Ramos (cell line): ENCODE measurements at regions not wholly inside any gene's neighbourhood (a gene's known extent, or its start where the extent isn't known, plus 50 kb on each side); places are given as distances from the start of the nearest gene placed in this dataset.

Source experiments
- in situ Hi-C: fragments of 300-500 bp; cut with MboI; formaldehyde crosslinking; loops from one replicate; pipeline ENCODE4 v1.14.3; 2022; ENCODE audit warnings: low sequenced_read_pairs; ENCODE audit not compliant: unreplicated experiment

DNA sequence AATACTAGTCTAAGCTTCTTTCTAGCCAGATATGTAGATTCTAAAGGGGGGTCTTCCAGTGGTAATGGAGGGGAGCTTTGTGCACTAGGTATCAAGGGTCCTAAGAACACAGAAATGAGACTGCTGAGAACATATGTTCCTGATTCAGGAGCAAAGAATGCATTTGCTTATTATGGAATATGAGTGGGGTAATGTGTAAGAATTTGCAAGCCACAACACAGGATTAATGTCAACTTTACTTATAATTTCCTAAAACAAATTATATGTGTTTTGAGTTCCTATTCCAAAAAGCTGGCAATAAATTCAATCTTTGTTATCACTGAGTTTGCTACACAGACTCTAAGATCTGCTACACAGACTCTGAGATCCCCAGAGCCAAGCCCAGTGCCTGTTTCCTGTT is 357.0 kb upstream of the PTBP2 start:
- in situ Hi-C loops, result no loop called here

- in situ Hi-C loops, result no loop called here
These were observed 356.5 kb upstream of the PTBP2 start for GRCh38 chr1:96365076-96365475.

DNA sequence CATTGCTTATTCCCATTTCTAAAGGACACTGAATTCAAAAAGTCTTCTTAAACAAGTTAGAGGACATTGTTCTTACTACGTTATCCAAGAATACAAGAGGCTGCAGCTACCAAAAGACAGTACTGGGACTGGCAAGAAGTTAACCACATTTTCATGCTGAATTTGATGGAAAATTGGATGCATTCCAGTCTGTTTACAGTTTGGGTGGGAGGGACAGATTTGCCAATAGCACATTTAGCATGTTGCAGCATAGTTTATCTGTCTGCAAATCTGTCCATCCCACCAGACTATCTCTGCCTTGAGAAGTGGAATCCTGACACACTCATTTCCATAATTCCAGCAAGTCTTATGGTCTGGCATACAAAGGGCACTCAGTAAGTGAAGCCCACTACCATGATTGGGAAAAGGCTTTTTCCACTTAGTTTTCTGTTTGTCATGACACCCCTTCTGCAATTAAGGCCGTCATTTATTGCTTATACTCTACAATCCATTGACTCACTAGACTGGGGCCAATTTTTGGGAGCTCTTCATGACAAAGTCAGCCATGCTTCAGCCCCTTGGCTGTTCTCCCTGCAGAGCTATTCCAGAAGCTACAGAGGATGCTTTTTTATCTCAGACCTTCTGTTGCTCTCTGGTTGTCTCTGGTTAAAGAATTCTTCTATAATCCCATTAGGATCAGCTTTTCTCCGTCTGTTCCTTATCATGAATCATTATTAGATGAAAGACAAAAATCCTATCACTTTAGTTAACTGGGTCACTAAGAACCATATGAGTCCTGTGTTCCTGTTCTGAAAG is 355.8 kb upstream of the PTBP2 start:
- in situ Hi-C loops, result no loop called here

DNA sequence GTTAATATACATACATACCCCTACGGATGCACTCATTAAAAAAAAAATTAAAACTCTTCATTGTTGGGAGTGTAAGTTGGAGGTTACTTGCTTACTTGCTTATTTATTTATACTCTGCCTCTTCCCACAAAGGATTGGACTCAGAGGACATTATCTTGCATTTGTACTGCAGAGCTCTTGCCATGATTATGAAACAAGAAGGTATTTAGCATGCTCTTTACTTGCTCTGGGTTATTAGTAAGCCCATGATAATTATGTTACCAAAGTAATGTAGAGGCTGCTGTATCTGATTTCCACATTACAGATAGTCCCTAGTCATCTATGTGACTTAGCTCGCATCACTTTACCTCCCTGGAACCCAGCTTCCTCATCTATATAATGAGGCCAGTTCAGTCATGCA is 355.1 kb upstream of the PTBP2 start:
- in situ Hi-C loops, result no loop called here

- in situ Hi-C loops, result no loop called here
These were observed 353.8 kb upstream of the PTBP2 start for GRCh38 chr1:96367791-96368190.

DNA sequence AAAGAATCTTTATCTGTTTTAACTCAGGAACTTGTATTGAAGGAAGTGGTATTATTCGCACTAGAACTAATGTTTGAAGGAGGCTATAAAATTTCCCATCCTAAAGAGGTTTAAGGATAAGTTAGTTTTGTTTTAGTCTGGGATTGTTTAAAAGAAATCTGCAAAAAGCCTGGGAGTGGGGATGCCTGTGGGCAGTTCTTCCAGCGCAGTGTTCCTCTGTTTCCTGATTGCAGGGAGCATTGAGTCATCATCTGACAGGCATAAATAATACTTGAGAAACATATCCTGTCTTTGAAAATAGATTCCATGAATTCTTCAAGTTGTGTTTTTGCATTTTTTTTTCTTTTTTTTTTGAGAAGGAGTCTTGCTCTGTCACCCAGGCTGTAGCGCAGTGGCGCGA is 350.8 kb upstream of the PTBP2 start:
- in situ Hi-C loops, result no loop called here

DNA sequence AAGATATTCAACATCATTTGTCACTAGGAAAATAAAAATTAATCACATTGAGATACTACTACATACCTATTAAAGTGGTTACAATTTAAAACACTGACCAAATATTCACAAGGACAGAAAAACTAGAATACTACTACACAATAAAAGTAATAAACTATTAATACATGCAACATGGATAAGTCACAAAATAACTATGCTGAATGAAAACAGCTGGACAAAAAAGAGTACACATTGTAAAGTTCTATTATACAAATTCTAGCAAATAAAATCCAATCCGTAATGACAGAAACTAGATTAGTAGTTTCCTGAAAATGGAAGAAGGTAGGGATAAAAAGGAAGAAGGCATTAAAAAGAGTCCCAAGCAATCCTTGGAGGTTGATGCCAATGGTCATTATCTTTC is 348.7 kb upstream of the PTBP2 start:
- in situ Hi-C loops, result no loop called here

GRCh38 chr1:96374076-96374762 is 347.4 kb upstream of the PTBP2 start:
- in situ Hi-C loops, result no loop called here

GRCh38 chr1:96376846-96377245 is 344.7 kb upstream of the PTBP2 start:
- in situ Hi-C loops, result no loop called here

DNA sequence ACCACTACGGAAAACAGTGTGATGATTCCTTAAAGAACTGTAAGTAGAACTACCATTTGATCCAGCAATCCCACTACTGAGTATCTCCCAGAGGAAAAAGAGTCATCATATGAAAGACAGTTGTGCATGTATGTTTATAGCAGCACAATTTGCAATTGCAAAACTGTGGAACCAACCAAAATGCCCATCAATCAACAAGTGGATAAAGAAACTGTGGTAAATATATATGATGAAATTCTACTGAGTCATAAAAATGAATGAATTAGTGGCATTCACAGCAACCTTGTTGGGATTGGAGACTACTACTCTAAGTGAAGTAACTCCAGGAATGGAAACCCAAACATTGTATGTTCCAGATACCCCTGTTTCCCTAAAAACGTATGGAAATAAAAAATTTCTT is 337.0 kb upstream of the PTBP2 start:
- in situ Hi-C loops, result no loop called here

DNA sequence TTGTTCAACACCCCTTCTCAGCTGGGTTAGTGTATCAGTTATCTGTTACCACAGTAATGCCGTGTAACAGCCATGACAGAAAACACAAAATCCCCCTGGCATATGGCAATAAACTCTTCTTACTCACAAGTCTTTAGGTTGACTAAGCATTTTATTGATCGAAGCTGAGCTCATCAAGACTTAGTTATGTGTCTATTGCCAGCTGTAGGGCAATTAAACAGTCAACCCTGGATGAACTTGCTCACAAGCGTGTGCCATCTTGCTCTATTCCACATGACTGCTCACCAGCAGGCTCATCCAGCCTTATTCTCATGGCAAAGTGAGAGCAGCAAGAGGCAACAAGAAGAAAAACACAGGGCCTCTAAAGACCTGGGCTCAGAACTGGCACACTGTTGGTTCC is 333.8 kb upstream of the PTBP2 start:
- in situ Hi-C loops, result no loop called here

DNA sequence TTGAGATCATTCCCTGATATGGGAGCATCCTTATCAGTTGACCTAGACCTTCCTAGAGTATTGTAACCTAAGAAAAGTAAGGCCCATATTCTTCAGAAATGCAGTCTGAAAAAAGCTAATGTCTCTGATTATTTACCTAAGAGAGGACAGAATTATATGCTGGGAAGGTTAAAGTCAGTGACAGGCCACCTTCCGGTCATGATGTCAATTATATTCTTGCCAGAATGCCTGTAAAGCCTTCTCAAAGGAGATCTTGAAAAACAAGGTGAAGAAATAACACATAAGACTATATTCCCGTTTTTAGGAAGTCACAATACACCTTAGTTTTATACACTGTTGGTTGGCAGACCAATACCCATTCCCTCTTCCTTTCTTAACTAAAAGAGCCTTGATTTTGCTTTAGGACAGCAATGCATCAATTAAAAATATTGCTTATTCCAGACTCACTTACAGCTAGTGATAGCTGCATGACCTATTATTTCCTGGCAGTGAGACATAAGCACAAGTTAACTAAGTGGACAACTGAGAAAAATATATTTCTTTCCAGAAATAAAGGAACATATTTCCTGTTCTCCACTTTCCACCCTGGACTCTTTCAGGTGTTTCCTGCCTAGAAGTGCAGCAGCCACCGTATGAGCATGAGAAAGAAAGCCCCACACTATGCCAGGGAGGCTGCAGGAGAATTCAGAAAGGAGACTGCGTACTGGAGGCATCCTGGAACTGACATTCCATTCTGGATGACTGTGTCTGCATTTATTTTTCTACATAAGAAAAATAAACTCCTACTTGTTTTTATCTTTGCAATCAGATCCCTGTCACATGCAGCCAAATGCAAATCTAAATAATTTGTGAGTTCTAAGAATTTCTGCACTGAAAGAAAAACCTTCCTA is 332.9 kb upstream of the PTBP2 start:
- in situ Hi-C loops, result no loop called here

DNA sequence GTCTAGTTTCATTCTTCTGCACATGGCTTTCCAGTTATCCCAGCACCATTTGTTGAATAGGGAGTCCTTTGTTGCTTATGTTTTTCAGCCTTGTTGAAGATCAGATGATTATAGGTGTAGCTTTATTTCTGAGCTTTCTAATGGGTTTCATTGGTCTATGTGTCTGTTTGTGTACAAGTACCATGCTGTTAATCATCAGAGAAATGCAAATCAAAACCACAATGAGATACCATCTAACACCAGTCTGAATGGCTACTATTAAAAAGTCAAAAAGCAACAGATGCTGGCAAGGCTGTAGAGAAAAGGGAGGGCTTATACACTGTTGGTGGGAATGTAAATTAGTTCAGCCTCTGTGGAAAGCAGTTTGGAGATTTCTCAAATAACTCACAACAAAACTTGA is 321.5 kb upstream of the PTBP2 start:
- in situ Hi-C loops, result no loop called here

- in situ Hi-C loops, result no loop called here
These were observed 312.5 kb upstream of the PTBP2 start for GRCh38 chr1:96409087-96409486.

DNA sequence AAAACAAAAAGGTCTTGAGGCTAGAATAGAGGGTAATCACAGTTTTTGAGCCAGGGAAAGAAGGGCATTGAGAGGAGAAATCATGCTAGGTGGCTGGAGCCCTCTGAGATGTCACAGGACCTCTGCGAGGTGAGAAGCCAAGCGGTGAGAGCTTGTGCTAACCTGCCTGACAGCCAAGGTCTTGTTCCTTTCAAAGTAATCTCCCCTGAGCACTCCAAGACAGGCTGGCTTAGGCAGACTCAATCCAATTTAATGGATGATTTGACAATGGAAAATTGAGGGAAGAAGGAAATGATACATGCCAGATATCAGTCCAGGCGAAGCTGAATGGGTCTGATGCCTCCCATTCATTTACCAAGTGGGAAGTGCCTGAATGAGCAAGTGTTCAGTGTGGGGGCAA is 311.9 kb upstream of the PTBP2 start:
- in situ Hi-C loops, result no loop called here

DNA sequence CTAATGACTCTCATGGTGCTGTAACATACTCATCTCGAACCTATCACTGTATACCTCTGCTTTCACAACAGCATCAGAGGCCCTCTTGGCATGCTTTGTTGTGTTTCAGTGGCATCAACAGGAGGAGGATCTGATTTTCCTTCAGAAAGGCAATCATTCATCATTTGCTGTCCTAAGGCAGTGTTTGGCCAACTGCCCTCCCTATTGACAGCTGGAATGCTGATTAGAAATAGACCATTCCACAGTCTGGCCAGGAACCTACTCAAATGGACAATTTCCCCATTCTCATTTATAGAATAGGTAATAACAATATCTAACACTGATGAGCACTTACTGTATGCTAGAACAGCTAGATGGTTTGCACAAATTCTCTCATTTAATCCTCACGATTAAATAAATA is 310.6 kb upstream of the PTBP2 start:
- in situ Hi-C loops, result no loop called here

- in situ Hi-C loops, result no loop called here
These were observed 307.0 kb upstream of the PTBP2 start for GRCh38 chr1:96414598-96414997.

- in situ Hi-C loops, result no loop called here
These were observed 305.4 kb upstream of the PTBP2 start for GRCh38 chr1:96416111-96416595.

DNA sequence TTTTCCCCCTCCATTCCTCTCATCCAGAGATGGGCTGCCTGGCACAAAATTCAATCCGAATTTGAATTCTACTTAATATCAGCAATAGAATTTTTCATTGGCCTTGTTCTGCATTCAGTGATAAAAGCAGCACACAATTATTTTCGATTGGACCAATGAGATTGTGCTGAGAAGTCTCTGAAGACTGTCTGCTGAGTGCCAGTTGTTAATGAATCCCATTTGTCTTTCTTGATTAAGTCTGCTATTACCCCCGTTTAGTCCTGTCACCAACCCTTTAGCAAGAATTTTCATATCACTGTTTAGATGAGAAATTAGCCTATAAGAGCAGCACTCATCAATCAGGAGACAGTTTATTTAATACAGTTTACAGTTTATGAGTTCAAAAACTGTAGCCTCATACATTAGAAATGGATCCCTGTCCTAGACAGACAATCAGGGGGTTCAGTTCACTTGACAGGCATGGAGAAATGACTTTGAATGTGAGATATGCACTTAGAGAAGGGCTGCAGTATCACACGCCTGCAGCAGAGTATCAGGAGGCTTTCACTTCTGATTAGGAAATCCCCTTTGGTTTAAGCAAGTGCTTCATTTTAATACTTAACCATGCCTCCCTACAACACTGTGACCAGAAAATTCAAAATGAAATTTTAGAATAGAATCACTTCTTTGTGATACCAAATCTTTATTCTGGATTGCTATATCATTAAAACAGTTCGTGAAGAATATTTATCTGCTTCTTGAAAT is 304.7 kb upstream of the PTBP2 start:
- in situ Hi-C loops, result no loop called here

GRCh38 chr1:96418969-96419368 is 302.6 kb upstream of the PTBP2 start:
- in situ Hi-C loops, result no loop called here
